AG04450 (cell line): ENCODE measurements at regions not wholly inside any gene's neighbourhood (a gene's known extent, or its start where the extent isn't known, plus 50 kb on each side); places are given as distances from the start of the nearest gene placed in this dataset.

Experiments used
- CTCF ChIA-PET: fragments of 300-600, 350-600 bp; formaldehyde crosslinking; extraction: SDS; loops from one replicate; lab custom pipeline; 2022; ENCODE audit warnings: antibody characterized with exemption, inconsistent platforms; lab: Charles Lee
- POLR2A ChIA-PET: fragments of 350-600 bp; formaldehyde crosslinking; extraction: SDS; loops from one replicate; lab custom pipeline; 2021; ENCODE audit warnings: antibody characterized with exemption, inconsistent platforms; lab: Yijun Ruan, JAX
- DNase-seq: peaks from one replicate; pipeline ENCODE4 v3.0.0-alpha.2; 2011; ENCODE audit warnings: low read depth, low spot score
- H3K27ac ChIP-seq: one replicate; pipeline ENCODE4 v1.5.1; 2012; ENCODE audit warnings: low read depth, low read length, control low read depth
- H3K27me3 ChIP-seq: one replicate; pipeline ENCODE4 v1.6.0; 2012; ENCODE audit warnings: low read length; ENCODE audit not compliant: control insufficient read depth, insufficient read depth
- H3K4me3 ChIP-seq: 2 replicates; pipeline ENCODE4 v1.5.1; 2011; ENCODE audit warnings: mild to moderate bottlenecking, low read depth, low read length, control low read depth
- H3K9me3 ChIP-seq: 2 replicates; pipeline ENCODE4 v1.5.1; 2012; ENCODE audit warnings: low read length; ENCODE audit not compliant: control insufficient read depth, insufficient read depth
- TF ChIP-seq, protein P1 (sequence below): IDR thresholded peaks from 2 replicates; pipeline ENCODE4 v1.5.1; 2011; ENCODE audit warnings: low read depth, low read length, control low read depth, inconsistent platforms

- H3K27ac ChIP-seq = no peak overlapping the region
- DNase-seq = no peak
- no peaks in the 10 kb centered on the region for H3K9me3 ChIP-seq
- H3K4me3 ChIP-seq = no peak overlapping the region
- ChIA-PET CTCF (no interaction called here), POLR2A (no interaction called here)
- peaks cover 6% of the 10 kb centered on the region for H3K27me3 ChIP-seq
- TF ChIP-seq, protein P1, sequence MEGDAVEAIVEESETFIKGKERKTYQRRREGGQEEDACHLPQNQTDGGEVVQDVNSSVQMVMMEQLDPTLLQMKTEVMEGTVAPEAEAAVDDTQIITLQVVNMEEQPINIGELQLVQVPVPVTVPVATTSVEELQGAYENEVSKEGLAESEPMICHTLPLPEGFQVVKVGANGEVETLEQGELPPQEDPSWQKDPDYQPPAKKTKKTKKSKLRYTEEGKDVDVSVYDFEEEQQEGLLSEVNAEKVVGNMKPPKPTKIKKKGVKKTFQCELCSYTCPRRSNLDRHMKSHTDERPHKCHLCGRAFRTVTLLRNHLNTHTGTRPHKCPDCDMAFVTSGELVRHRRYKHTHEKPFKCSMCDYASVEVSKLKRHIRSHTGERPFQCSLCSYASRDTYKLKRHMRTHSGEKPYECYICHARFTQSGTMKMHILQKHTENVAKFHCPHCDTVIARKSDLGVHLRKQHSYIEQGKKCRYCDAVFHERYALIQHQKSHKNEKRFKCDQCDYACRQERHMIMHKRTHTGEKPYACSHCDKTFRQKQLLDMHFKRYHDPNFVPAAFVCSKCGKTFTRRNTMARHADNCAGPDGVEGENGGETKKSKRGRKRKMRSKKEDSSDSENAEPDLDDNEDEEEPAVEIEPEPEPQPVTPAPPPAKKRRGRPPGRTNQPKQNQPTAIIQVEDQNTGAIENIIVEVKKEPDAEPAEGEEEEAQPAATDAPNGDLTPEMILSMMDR = no peak
Measured at GRCh38 chr1:230498704-230499103, 72.6 kb upstream of the PGBD5 start.

DNA sequence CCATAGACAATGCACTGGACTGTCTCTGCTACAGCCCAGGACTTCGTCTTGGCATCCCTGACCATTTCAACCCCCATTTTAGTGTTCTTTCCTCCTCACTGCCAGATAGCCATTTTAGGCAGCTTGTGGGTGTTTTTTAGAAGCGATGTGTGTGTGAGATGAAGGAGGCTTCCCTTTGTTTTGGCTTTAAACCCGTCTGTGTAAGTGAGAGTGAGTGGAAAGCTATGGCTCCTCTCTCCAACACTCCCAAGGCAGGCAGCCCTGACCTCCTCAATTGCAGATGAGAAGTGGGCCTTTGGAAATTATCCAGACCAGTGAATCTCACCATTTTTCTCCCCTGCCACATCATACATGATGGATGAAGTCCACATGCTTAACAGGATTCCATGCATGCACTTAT lies 70.3 kb upstream of the PGBD5 start:
- ChIA-PET CTCF (no interaction called here), POLR2A (no interaction called here)

DNA sequence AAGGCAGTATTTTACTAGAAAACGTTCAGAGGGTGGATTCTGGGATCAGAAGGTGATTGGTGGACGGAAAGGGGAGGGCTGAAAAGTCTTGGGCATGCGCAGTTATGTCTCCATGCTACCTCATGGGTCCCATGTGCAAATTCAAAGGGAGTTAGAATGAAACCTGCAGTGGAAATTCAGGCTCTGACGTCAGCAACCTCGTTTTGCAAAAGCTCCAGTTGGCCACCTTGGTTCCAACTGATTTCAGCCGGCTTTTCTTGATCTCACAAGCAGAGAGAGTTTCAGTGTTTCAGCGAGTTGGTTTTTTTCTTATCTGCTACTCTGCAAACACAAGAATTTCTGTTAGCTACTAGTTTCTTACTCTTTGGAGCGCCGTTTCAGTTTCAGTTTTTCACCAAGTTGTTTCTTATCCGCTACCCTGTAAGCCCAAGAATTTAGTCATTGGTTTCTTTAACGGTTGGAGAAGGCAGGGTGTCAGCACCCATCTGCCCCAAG lies 69.8 kb upstream of the PGBD5 start:
- CTCF ChIA-PET = no interaction called here
- Histone ChIP-seq H3K27me3 (peaks cover 6% of the 10 kb centered on the region), H3K27ac (no peak overlapping the region), H3K9me3 (no peaks in the 10 kb centered on the region), H3K4me3 (peak overlapping the region; percentile 49)
- TF ChIP-seq, protein P1 = no peak
- POLR2A ChIA-PET = no interaction called here
- DNase-seq = no peak

More for the DNA sequence above, 70.3 kb upstream of the PGBD5 start:
- Histone ChIP-seq H3K27ac (no peak overlapping the region), H3K4me3 (peak overlapping the region; percentile 49), H3K9me3 (no peaks in the 10 kb centered on the region), H3K27me3 (peaks cover 6% of the 10 kb centered on the region)
- no peak for DNase-seq
- TF ChIP-seq, protein P1 = no peak

DNA sequence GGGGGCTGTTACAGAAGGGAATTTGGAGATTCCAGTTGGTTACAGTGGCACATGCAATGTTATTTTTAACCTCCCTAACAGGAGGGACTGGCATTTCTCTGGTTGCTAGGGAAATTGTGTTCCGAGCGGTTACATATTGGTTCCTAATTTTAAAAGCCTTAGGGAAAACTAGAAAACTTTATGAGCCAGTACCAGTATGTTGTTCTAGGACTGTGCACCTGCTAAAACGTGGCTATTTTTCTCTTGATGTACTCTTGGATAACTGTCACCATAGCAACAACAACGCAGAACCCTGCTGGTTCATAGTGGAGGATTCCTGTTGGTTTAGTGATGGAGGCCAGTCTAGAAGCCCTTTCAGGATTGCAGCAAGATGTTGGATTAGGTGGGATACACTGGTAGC lies 68.9 kb upstream of the PGBD5 start:
- ChIA-PET POLR2A (no interaction called here), CTCF (no interaction called here)
- Histone ChIP-seq H3K9me3 (no peaks in the 10 kb centered on the region), H3K4me3 (no peak overlapping the region), H3K27ac (no peak overlapping the region), H3K27me3 (peaks cover 6% of the 10 kb centered on the region)
- DNase-seq = no peak
- TF ChIP-seq, protein P1 = no peak

DNA sequence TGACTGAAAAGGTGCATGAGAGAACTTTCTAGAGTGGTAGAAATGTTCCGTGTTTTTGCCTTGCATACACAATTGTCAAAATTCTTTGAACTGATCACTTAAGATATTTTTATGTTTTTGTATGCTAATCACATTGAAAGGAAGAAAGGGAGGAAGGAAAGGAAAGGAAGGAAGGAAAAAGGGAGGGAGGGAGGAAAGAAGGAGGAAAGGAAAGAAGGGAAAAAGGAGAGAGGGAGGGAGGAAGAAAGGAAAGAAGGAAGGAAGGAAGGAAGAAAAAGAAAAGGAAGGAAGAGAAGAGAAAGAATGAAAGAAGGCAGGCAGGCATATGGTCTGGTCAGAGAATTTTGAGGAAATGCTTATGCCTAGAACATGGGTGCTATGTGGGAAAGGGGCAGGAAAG lies 68.4 kb upstream of the PGBD5 start:
- POLR2A ChIA-PET = no interaction called here
- CTCF ChIA-PET = no interaction called here
- TF ChIP-seq, protein P1 = no peak
- Histone ChIP-seq H3K27me3 (peaks cover 6% of the 10 kb centered on the region), H3K4me3 (no peak overlapping the region), H3K27ac (no peak overlapping the region), H3K9me3 (no peaks in the 10 kb centered on the region)
- no peak for DNase-seq
